GM12873 (cell line): ENCODE measurements at regions not wholly inside any gene's neighbourhood (a gene's known extent, or its start where the extent isn't known, plus 50 kb on each side); places are given as distances from the start of the nearest gene placed in this dataset.

ENCODE experiments used
- CTCF ChIP-seq: IDR thresholded peaks from 2 replicates; pipeline ENCODE4 v1.5.1; 2012; ENCODE audit warnings: low read depth, mild to moderate bottlenecking, moderate library complexity, low read length, control low read depth; ENCODE audit not compliant: insufficient read depth; ENCODE audit errors: missing control alignments

- TF ChIP-seq CTCF, result no peak
These were observed 503.1 kb upstream of the PKDCC start for GRCh38 chr2:41544709-41545108.

DNA sequence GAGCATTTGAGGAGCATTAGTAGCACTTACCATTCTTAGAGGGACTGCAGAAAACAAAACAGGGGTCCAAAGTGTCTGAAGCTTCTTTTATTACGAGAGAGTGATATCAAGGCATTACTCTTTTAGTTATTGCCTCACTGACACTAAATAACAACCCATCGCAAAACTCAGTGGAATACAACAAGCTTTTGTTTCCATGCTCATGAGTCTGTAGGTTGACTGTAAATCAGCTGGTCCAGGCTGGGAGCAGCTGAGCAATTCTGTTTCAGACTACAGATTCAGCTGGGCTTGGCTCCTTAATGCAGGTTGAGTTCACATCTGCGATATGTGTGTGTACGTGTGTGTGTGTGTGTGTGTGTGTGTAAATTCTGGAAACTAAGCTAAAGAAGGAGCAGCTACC is 501.8 kb upstream of the PKDCC start:
- no peak for TF ChIP-seq CTCF

- TF ChIP-seq CTCF, result no peak
These were observed 479.2 kb upstream of the PKDCC start for GRCh38 chr2:41568648-41569047.

DNA sequence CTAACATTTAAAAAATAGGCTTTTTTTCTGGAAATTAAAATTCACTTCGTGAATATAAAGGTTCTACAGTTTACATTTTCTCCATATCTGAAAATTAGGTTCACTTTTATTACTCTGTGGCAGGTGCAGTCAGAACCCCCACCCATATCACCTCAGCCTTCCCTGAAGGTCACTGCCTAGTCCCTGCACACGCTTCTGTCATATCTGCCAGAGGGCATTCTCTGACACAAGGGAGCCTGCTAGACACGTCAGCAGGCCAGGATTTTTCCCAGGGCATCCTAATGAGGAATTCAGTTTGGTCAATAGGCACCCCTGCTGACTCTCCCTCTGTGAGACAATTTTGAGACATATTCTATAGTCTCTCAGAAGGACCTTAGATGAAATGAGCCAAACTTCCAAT is 475.7 kb upstream of the PKDCC start:
- TF ChIP-seq CTCF, result no peak

GRCh38 chr2:41576423-41576822 is 471.4 kb upstream of the PKDCC start:
- no peak for TF ChIP-seq CTCF

DNA sequence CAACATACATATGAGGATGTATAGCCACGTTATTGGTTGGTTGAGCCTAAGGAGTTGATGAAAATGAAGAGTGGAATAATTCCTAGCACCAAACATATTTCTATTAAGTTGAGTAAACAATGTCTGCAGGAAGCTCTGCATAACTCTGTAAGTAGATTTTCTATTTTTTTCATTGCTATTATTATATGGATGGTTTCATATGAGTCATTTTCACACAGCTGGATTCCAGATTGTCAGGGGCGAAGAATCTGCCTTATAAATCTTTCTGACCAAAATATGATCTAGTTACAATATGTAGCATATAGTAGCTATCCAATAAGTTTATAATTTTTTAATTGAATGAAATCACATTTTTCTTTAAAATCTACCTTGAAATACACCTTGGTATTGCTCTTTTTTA is 468.0 kb upstream of the PKDCC start:
- no peak for TF ChIP-seq CTCF

DNA sequence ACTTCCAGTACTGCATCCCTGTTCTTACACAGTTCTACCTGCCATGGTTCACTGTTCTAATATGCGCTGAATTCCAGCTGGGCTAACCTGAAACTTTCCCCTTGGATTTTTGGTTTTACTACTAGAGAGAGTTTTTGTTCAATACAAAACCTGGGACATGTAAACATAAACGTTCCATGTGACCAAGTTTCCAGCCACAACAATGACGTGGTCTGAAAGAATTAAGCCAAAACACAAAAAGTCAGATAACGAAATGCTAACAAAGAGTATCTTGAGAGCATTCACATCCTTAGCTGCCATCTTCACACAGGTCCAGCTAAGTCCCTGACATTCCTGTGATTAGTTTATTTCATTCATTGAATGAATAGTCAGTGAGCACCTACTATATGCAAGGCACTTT is 467.0 kb upstream of the PKDCC start:
- TF ChIP-seq CTCF, result no peak

DNA sequence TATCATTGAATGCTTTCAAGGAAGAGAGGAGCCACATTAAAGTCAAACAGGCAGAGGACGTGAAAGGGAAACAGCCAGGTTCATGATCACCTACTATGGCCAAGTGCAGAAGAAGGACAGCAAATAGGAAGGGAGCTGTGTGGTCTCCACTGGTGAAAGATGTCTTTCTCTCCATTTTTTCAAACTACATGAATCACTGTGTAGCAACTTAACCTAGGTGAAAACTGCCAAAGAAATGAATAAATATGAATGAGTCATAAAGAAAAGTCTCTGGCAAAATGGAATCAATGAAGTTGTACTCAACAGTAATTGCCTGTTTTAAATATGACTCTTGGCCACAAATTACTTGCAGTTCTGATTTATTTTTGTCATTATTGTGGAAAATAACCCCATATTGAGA is 452.6 kb upstream of the PKDCC start:
- no peak for TF ChIP-seq CTCF
